ENCODE measurements at regions not wholly inside any gene's neighbourhood (a gene's known extent, or its start where the extent isn't known, plus 50 kb on each side); places are given as distances from the start of the nearest gene placed in this dataset.

- TF ChIP-seq EZH2phosphoT487 (IDR thresholded peaks at IDR 0.05; ENCODE audit: borderline replicate concordance) (no peak), CTCF (conservative IDR thresholded peaks at IDR 0.05; ENCODE audit: low read length) (no peak)
- H3K9me2 ChIP-seq (replicated peaks; ENCODE audit: low read depth, low read length), result no peaks in the 10 kb centered on the region
These were observed 215.3 kb upstream of the VLDLR start for GRCh38 chr9:2406252-2406651.

GRCh38 chr9:2407450-2407849 is 214.1 kb upstream of the VLDLR start:
- H3K9ac ChIP-seq (ENCODE audit: low read depth, low read length, poor library complexity, severe bottlenecking), result no peak overlapping the region
- no peaks in the 10 kb centered on the region for H3F3A ChIP-seq (ENCODE audit: low read depth)
- no peaks in the 10 kb centered on the region for H4K20me1 ChIP-seq (ENCODE audit: insufficient read depth, low read length, poor library complexity, severe bottlenecking)
- no peak overlapping the region for H2AFZ ChIP-seq (ENCODE audit: low read length)
- no peaks in the 10 kb centered on the region for H3K79me2 ChIP-seq (ENCODE audit: insufficient read depth, low read length)
- TF ChIP-seq EZH2phosphoT487 (IDR thresholded peaks at IDR 0.05; ENCODE audit: borderline replicate concordance) (no peak), CTCF (conservative IDR thresholded peaks at IDR 0.05; ENCODE audit: low read length) (no peak)
- no peaks in the 10 kb centered on the region for H3K27me3 ChIP-seq (ENCODE audit: insufficient read depth, low read length, poor library complexity, severe bottlenecking)
- H3K36me3 ChIP-seq (ENCODE audit: insufficient read depth, low read length), result no peaks in the 10 kb centered on the region
- H3K9me2 ChIP-seq (replicated peaks; ENCODE audit: low read depth, low read length), result no peaks in the 10 kb centered on the region
- no peak overlapping the region for H3K4me3 ChIP-seq (ENCODE audit: low read length, poor library complexity, severe bottlenecking)
- no peak overlapping the region for H3K4me2 ChIP-seq (ENCODE audit: low read depth, low read length, poor library complexity, severe bottlenecking)
- no peaks in the 10 kb centered on the region for H3K4me1 ChIP-seq (ENCODE audit: insufficient read depth, low read length, poor library complexity, severe bottlenecking)
- H3K9me3 ChIP-seq (ENCODE audit: insufficient read depth, low read depth, low read length), result no peaks in the 10 kb centered on the region

More at GRCh38 chr9:2406252-2406651, 215.3 kb upstream of the VLDLR start:
- Histone ChIP-seq H3K79me2 (ENCODE audit: insufficient read depth, low read length) (no peaks in the 10 kb centered on the region), H3K9me3 (ENCODE audit: insufficient read depth, low read depth, low read length) (no peaks in the 10 kb centered on the region), H3K9ac (ENCODE audit: low read depth, low read length, poor library complexity, severe bottlenecking) (no peak overlapping the region), H4K20me1 (ENCODE audit: insufficient read depth, low read length, poor library complexity, severe bottlenecking) (no peaks in the 10 kb centered on the region), H3K4me3 (ENCODE audit: low read length, poor library complexity, severe bottlenecking) (no peak overlapping the region), H3K27me3 (ENCODE audit: insufficient read depth, low read length, poor library complexity, severe bottlenecking) (no peaks in the 10 kb centered on the region), H2AFZ (ENCODE audit: low read length) (no peak overlapping the region), H3F3A (ENCODE audit: low read depth) (no peaks in the 10 kb centered on the region), H3K4me2 (ENCODE audit: low read depth, low read length, poor library complexity, severe bottlenecking) (no peak overlapping the region), H3K36me3 (ENCODE audit: insufficient read depth, low read length) (no peaks in the 10 kb centered on the region), H3K4me1 (ENCODE audit: insufficient read depth, low read length, poor library complexity, severe bottlenecking) (no peaks in the 10 kb centered on the region)

GRCh38 chr9:2411459-2412215 is 209.9 kb upstream of the VLDLR start:
- no peak overlapping the region for H3K9ac ChIP-seq (ENCODE audit: low read depth, low read length, poor library complexity, severe bottlenecking)
- TF ChIP-seq CTCF (conservative IDR thresholded peaks at IDR 0.05; ENCODE audit: low read length) (no peak), EZH2phosphoT487 (IDR thresholded peaks at IDR 0.05; ENCODE audit: borderline replicate concordance) (no peak)
- H3K9me3 ChIP-seq (ENCODE audit: insufficient read depth, low read depth, low read length), result no peaks in the 10 kb centered on the region
- no peaks in the 10 kb centered on the region for H3K27me3 ChIP-seq (ENCODE audit: insufficient read depth, low read length, poor library complexity, severe bottlenecking)
- no peak overlapping the region for H3K4me2 ChIP-seq (ENCODE audit: low read depth, low read length, poor library complexity, severe bottlenecking)
- H3K9me2 ChIP-seq (replicated peaks; ENCODE audit: low read depth, low read length), result no peaks in the 10 kb centered on the region
- H3K36me3 ChIP-seq (ENCODE audit: insufficient read depth, low read length), result no peaks in the 10 kb centered on the region
- H3K4me3 ChIP-seq (ENCODE audit: low read length, poor library complexity, severe bottlenecking), result no peak overlapping the region
- no peaks in the 10 kb centered on the region for H3K79me2 ChIP-seq (ENCODE audit: insufficient read depth, low read length)
- no peaks in the 10 kb centered on the region for H3F3A ChIP-seq (ENCODE audit: low read depth)
- no peak overlapping the region for H2AFZ ChIP-seq (ENCODE audit: low read length)
- H4K20me1 ChIP-seq (ENCODE audit: insufficient read depth, low read length, poor library complexity, severe bottlenecking), result no peaks in the 10 kb centered on the region
- H3K4me1 ChIP-seq (ENCODE audit: insufficient read depth, low read length, poor library complexity, severe bottlenecking), result no peaks in the 10 kb centered on the region

Data from Loucy (cell line).